NCI-H2081 treated with DMSO at 0.1 percent for 48 hours (cell line): ENCODE measurements at regions not wholly inside any gene's neighbourhood (a gene's known extent, or its start where the extent isn't known, plus 50 kb on each side); places are given as distances from the start of the nearest gene placed in this dataset.

Experiments used
- DNase-seq: peaks from one replicate; lab custom pipeline; 2025; lab: John Stamatoyannopoulos, UW

GRCh38 chr15:39426552-39427532 is 154.0 kb upstream of the THBS1 start:
- no peak for DNase-seq

- DNase-seq = no peak
These were observed 153.2 kb upstream of the THBS1 start for GRCh38 chr15:39427705-39428104.

- no peak for DNase-seq
These were observed 151.0 kb upstream of the THBS1 start for GRCh38 chr15:39429898-39430357.

GRCh38 chr15:39430389-39430788 is 150.5 kb upstream of the THBS1 start:
- DNase-seq = no peak

GRCh38 chr15:39431376-39431775 is 149.5 kb upstream of the THBS1 start:
- DNase-seq = no peak

- no peak for DNase-seq
These were observed 148.9 kb upstream of the THBS1 start for GRCh38 chr15:39432026-39432425.

- DNase-seq = no peak
These were observed 147.9 kb upstream of the THBS1 start for GRCh38 chr15:39432912-39433348.

GRCh38 chr15:39433376-39433775 is 147.5 kb upstream of the THBS1 start:
- DNase-seq = no peak

- DNase-seq = no peak
These were observed 146.7 kb upstream of the THBS1 start for GRCh38 chr15:39434163-39434562.

GRCh38 chr15:39434751-39435238 is 146.1 kb upstream of the THBS1 start:
- no peak for DNase-seq

GRCh38 chr15:39435244-39435643 is 145.6 kb upstream of the THBS1 start:
- DNase-seq = no peak

- no peak for DNase-seq
These were observed 142.6 kb upstream of the THBS1 start for GRCh38 chr15:39438260-39438659.

- no peak for DNase-seq
These were observed 141.9 kb upstream of the THBS1 start for GRCh38 chr15:39438799-39439592.

- DNase-seq = no peak
These were observed 138.0 kb upstream of the THBS1 start for GRCh38 chr15:39442898-39443297.

GRCh38 chr15:39443659-39444219 is 137.1 kb upstream of the THBS1 start:
- no peak for DNase-seq

- no peak for DNase-seq
These were observed 136.0 kb upstream of the THBS1 start for GRCh38 chr15:39444735-39445470.

GRCh38 chr15:39445931-39446330 is 134.9 kb upstream of the THBS1 start:
- DNase-seq = no peak

- DNase-seq = no peak
These were observed 133.5 kb upstream of the THBS1 start for GRCh38 chr15:39447346-39447745.

GRCh38 chr15:39447881-39448280 is 133.0 kb upstream of the THBS1 start:
- no peak for DNase-seq

- DNase-seq = no peak
These were observed 132.5 kb upstream of the THBS1 start for GRCh38 chr15:39448409-39448808.

GRCh38 chr15:39451121-39451688 is 129.7 kb upstream of the THBS1 start:
- DNase-seq = no peak
